Stomach (tissue), 4 donors: ENCODE measurements at regions not wholly inside any gene's neighbourhood (a gene's known extent, or its start where the extent isn't known, plus 50 kb on each side); places are given as distances from the start of the nearest gene placed in this dataset.

Experiments
- CTCF ChIP-seq, 7 experiments: fragments of 450-650 bp in 4 of 7; fragments of 200-600 bp in 3 of 7; sonication (generic) in 3 of 7; IDR thresholded peaks; one replicate each; pipeline ENCODE4 v1.5.1; 2016 to 2019; ENCODE audit warnings: antibody characterized with exemption in 7 of 7, control low read depth in 2 of 7, mild to moderate bottlenecking in 1 of 7
- EP300 ChIP-seq: sonication (generic); formaldehyde crosslinking; IDR thresholded peaks from one replicate; pipeline ENCODE4 v1.6.1; 2017; ENCODE audit warnings: antibody characterized with exemption

DNA sequence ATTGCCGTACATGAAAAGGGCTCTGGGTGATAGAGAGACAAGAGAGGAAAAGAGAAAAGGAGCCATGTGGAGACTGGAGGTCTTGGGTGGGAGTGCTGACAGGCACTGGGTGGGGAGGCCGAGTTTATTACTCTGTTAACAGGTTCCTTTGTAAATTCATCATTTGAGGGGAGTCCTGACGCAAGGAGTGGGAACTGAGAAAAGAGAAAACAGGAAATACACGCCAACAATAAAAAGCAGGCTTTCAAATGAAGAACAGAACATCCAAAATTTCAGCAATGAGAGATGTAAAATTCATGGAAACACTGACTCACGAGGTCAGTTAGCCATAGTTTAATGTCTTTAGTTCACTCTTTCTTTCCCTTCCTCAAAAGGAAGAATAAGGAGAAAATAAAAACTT, 342.8 kb downstream of the TMEM167A start:
- TF ChIP-seq CTCF (IDR thresholded peaks at IDR 0.05) (no peak), EP300 (no peak)
